ENCODE measurements at regions not wholly inside any gene's neighbourhood (a gene's known extent, or its start where the extent isn't known, plus 50 kb on each side); places are given as distances from the start of the nearest gene placed in this dataset.

- no peak for DNase-seq (ENCODE audit: extremely low spot score)
- TF ChIP-seq HDGF (IDR thresholded peaks at IDR 0.05; ENCODE audit: borderline replicate concordance) (no peak), SUZ12 (IDR thresholded peaks at IDR 0.05) (no peak), FOXM1 (IDR thresholded peaks at IDR 0.05; ENCODE audit: borderline replicate concordance) (no peak), FOXA1 (IDR thresholded peaks at IDR 0.05) (no peak), ARNT (IDR thresholded peaks at IDR 0.05) (no peak)
- POLR2A ChIA-PET, result no interaction called here
- CTCF ChIA-PET, result no interaction called here
Observed at GRCh38 chr3:82067420-82067819, 306.0 kb upstream of the GBE1 start.

- TF ChIP-seq SUZ12 (IDR thresholded peaks at IDR 0.05) (no peak), LEF1 (IDR thresholded peaks at IDR 0.05; ENCODE audit: borderline replicate concordance) (no peak), L3MBTL2 (conservative IDR thresholded peaks at IDR 0.05) (no peak), FOXK2 (IDR thresholded peaks at IDR 0.05) (no peak), BHLHE40 (IDR thresholded peaks at IDR 0.05; ENCODE audit: borderline replicate concordance) (no peak), CTBP1 (IDR thresholded peaks at IDR 0.05; ENCODE audit: borderline replicate concordance) (no peak), FOXM1 (IDR thresholded peaks at IDR 0.05; ENCODE audit: borderline replicate concordance) (no peak), PKNOX1 (IDR thresholded peaks at IDR 0.05) (no peak)
- no peak for DNase-seq (ENCODE audit: extremely low spot score)
- CTCF ChIA-PET, result no interaction called here
- POLR2A ChIA-PET, result no interaction called here
Observed at GRCh38 chr3:82058809-82059208, 297.4 kb upstream of the GBE1 start.

DNA sequence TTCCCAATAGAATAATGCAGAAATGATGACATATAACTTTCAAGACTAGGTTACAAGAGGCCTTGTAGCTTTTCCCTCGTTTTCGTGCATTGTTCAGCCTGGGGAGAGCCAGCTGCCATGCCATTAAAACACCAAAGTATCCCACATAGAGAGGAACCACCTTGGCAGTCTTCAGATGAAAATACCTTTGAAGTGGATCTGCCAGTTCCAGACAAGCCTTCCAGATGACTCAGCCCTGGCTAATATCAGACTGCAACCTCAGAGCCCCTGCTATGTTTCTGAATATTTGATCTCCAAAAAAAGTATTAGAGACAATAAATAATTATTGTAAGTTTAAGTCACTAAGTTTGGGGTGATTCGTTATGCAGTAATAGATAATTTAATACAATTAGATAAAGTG is 294.3 kb upstream of the GBE1 start:
- no peak for DNase-seq (ENCODE audit: extremely low spot score)
- TF ChIP-seq PKNOX1 (IDR thresholded peaks at IDR 0.05) (no peak), BHLHE40 (IDR thresholded peaks at IDR 0.05; ENCODE audit: borderline replicate concordance) (no peak), ELF4 (IDR thresholded peaks at IDR 0.05) (no peak), FOXA1 (IDR thresholded peaks at IDR 0.05) (no peak), FOXK2 (IDR thresholded peaks at IDR 0.05) (no peak), CTBP1 (IDR thresholded peaks at IDR 0.05; ENCODE audit: borderline replicate concordance) (no peak), NFRKB (IDR thresholded peaks at IDR 0.05) (no peak), SP1 (IDR thresholded peaks at IDR 0.05) (no peak)
- ChIA-PET CTCF (interaction anchor here (0.7 kb wide), 1 partner anchor 39 kb away, joined by 3 read pairs; no protein-coding TSS in a partner anchor), POLR2A (no interaction called here)

DNA sequence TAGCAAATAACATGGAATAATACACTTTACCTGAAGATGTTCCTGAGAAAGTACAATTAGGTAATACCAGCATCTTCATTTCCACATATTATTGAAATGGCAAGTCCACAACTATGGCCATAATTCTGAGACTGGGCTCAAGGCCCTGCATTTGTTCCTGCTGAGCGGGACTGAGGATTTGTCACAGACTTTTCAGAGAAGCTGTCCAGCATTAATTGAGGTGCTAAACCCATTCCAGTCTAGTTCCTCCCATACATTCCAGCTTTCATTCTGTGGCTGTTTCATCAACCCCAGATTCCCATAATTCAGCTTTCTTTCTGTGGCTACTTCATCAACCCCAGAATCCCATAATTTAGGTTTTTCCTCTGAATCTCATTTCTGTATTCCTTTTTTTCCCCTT is 293.4 kb upstream of the GBE1 start:
- CTCF ChIA-PET, result no interaction called here
- TF ChIP-seq ZNF384 (IDR thresholded peaks at IDR 0.05) (no peak), ELF4 (IDR thresholded peaks at IDR 0.05) (no peak), NFRKB (IDR thresholded peaks at IDR 0.05) (no peak), LEF1 (IDR thresholded peaks at IDR 0.05; ENCODE audit: borderline replicate concordance) (no peak), ARNT (IDR thresholded peaks at IDR 0.05) (no peak), HDGF (IDR thresholded peaks at IDR 0.05; ENCODE audit: borderline replicate concordance) (no peak), CTBP1 (IDR thresholded peaks at IDR 0.05; ENCODE audit: borderline replicate concordance) (no peak), FOXA1 (IDR thresholded peaks at IDR 0.05) (no peak), FOXK2 (IDR thresholded peaks at IDR 0.05) (no peak), TARDBP (IDR thresholded peaks at IDR 0.05) (no peak), BHLHE40 (IDR thresholded peaks at IDR 0.05; ENCODE audit: borderline replicate concordance) (no peak), FOXM1 (IDR thresholded peaks at IDR 0.05; ENCODE audit: borderline replicate concordance) (no peak), L3MBTL2 (conservative IDR thresholded peaks at IDR 0.05) (no peak), SP1 (IDR thresholded peaks at IDR 0.05) (no peak), PKNOX1 (IDR thresholded peaks at IDR 0.05) (no peak), SUZ12 (IDR thresholded peaks at IDR 0.05) (no peak)

GRCh38 chr3:82053236-82053635 is 291.8 kb upstream of the GBE1 start:
- ChIA-PET CTCF (no interaction called here), POLR2A (no interaction called here)
- DNase-seq (ENCODE audit: extremely low spot score), result no peak
- TF ChIP-seq L3MBTL2 (conservative IDR thresholded peaks at IDR 0.05), result no peak
- no peak for TF ChIP-seq FOXK2 (IDR thresholded peaks at IDR 0.05)
- no peak for TF ChIP-seq NFRKB (IDR thresholded peaks at IDR 0.05)
- no peak for TF ChIP-seq ELF4 (IDR thresholded peaks at IDR 0.05)
- TF ChIP-seq TARDBP (IDR thresholded peaks at IDR 0.05), result no peak
- TF ChIP-seq ZNF384 (IDR thresholded peaks at IDR 0.05), result no peak
- TF ChIP-seq HDGF (IDR thresholded peaks at IDR 0.05; ENCODE audit: borderline replicate concordance), result no peak
- no peak for TF ChIP-seq PKNOX1 (IDR thresholded peaks at IDR 0.05)
- TF ChIP-seq SP1 (IDR thresholded peaks at IDR 0.05), result no peak
- no peak for TF ChIP-seq CTBP1 (IDR thresholded peaks at IDR 0.05; ENCODE audit: borderline replicate concordance)
- TF ChIP-seq ARNT (IDR thresholded peaks at IDR 0.05), result no peak
- no peak for TF ChIP-seq BHLHE40 (IDR thresholded peaks at IDR 0.05; ENCODE audit: borderline replicate concordance)

More for the DNA sequence above, 293.4 kb upstream of the GBE1 start:
- no peak for DNase-seq (ENCODE audit: extremely low spot score)
- POLR2A ChIA-PET, result no interaction called here

DNA sequence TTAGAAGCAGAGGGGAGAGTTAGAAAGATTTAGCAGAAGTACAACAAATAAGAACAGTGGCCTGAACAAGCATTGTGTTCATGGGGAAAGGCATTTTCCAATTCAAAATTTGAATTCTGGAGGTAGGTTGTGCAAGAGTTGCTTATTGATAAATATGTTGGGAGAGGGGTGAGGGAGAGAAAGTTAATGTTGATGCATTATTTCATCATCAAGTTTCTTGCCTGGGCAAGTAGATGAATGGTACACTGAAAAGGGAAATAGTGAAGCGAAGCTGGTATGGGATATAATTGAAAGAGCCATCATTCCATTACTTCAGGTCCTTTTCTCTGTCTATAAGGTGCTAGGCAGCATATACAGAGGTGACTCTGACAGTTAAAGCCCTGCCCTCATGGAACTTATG is 288.9 kb upstream of the GBE1 start:
- CTCF ChIA-PET, result no interaction called here
- POLR2A ChIA-PET, result no interaction called here
- TF ChIP-seq TARDBP (IDR thresholded peaks at IDR 0.05) (no peak), LEF1 (IDR thresholded peaks at IDR 0.05; ENCODE audit: borderline replicate concordance) (no peak), FOXM1 (IDR thresholded peaks at IDR 0.05; ENCODE audit: borderline replicate concordance) (no peak), L3MBTL2 (conservative IDR thresholded peaks at IDR 0.05) (no peak), CTBP1 (IDR thresholded peaks at IDR 0.05; ENCODE audit: borderline replicate concordance) (no peak), FOXA1 (IDR thresholded peaks at IDR 0.05) (no peak), ZNF384 (IDR thresholded peaks at IDR 0.05) (no peak), PKNOX1 (IDR thresholded peaks at IDR 0.05) (no peak), ELF4 (IDR thresholded peaks at IDR 0.05) (no peak), SUZ12 (IDR thresholded peaks at IDR 0.05) (no peak), SP1 (IDR thresholded peaks at IDR 0.05) (no peak)
- DNase-seq (ENCODE audit: extremely low spot score), result no peak

Measured in HEK293T (cell line).